ENCODE measurements at regions not wholly inside any gene's neighbourhood (a gene's known extent, or its start where the extent isn't known, plus 50 kb on each side); places are given as distances from the start of the nearest gene placed in this dataset.

DNA sequence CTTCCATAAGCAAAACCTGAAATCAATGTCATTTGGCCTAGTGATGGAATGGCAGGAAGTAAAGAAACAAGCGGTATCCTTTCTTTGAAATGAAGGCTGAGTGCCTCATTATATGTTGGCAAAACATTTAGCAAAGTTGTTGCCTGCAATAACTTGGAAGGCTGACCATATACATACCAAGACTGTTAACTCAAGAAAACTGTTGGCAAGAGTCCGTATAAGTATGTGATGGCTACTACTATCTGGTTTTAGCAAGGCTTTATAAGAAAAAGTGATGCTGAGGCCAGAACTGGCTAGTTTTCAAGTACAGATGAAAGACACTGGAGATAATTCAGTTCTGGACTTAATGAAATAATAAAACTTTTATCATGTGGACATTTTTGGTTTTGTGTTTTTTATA, 356.2 kb downstream of the ZNF521 start:
- in situ Hi-C loops (cut with HindIII; ENCODE audit: low pct_unique_long_range_greater_than_20kb, low sequenced_read_pairs): no loop called here

DNA sequence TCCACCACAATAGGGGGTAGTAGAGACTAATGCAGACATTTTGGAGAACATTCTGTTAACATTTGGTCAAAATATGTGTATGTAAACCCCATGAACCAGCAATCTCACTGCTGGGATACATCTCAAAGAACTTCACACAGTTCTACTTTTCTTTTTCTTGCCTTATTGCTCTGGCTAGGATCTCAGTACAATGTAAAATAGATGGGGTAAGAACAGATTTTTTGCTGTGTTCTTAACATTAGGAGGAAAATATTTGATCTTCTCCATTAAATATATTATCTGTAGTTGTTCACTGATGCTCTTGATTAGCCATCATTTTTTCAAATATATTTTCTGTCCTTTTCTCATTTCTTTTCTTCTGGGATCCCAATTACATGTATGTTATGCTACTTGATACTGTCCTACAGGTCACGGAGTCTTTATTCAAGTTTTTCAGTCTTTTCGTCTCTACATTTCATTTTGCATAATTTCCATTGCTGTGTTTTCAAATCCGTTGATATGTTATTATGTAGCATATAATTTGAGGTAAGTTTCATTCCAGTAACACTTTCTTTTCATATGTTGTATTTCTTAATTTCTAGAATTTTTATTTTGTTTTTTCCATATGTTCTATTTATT, 352.2 kb downstream of the ZNF521 start:
- in situ Hi-C loops (cut with HindIII; ENCODE audit: low pct_unique_long_range_greater_than_20kb, low sequenced_read_pairs): no loop called here
- DNase-seq (ENCODE audit: low read depth): no peak

More for the DNA sequence above, 356.2 kb downstream of the ZNF521 start:
- no peak for DNase-seq (ENCODE audit: low read depth)

DNA sequence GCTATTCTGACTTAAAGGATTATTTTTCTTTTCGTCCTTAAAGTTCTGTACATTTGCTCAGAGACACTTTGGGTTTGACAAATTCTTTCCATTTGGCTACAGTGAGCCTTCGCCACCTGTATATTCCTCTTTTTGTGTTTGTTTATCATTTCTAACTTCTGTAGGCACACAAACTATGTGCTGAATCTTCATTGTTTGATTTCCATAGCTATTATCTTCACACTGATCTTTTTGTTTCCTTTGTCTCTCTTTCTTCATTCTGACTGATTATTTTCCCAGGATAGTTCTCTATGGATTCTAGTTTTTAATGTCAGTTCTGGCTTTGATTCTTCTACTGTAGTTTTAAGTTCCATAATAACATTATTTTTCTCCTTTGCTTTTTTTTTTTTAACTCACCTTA, 350.2 kb downstream of the ZNF521 start:
- in situ Hi-C loops (cut with HindIII; ENCODE audit: low pct_unique_long_range_greater_than_20kb, low sequenced_read_pairs): no loop called here
- DNase-seq (ENCODE audit: low read depth): no peak

DNA sequence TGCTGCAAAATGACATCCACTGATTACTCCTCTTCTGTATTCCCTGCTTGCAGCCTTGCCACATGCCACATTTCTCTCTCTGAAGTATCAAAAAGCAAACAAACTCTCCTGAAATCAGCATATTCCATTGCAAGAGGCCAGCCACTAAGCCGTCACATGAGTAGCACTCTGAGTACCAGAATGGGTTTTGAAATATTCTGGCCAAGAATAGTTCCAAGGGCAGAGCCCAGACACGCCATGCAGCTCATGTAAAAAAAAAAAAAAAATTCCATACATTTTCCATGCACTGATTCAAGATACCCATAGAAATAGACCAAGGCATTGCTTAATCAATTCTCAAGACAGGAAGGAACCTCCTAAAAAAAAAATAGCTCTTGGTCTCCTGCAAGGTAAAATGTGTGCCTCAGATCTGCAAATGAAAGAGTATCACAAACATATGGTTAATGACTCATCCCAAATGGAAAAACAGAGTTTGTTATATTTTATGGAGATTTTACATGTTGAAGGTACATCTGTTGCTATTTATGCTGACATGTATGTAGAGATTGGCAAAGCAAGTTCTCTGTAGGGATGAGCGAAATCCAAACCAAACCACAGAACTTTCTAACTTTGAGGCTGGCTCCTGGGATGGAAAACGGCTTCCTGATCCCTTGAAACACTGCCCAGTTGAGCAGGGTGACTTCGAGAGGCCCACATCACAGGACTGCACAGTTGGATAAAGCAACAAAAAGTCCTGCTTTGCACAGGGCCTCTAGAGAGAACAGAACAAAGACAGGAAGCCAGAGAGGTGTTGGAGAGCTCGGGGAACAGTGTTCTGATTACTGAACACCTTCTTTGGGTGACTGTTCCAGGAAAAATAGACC, 346.2 kb downstream of the ZNF521 start:
- DNase-seq (ENCODE audit: low read depth): no peak
- in situ Hi-C loops (cut with HindIII; ENCODE audit: low pct_unique_long_range_greater_than_20kb, low sequenced_read_pairs): no loop called here

DNA sequence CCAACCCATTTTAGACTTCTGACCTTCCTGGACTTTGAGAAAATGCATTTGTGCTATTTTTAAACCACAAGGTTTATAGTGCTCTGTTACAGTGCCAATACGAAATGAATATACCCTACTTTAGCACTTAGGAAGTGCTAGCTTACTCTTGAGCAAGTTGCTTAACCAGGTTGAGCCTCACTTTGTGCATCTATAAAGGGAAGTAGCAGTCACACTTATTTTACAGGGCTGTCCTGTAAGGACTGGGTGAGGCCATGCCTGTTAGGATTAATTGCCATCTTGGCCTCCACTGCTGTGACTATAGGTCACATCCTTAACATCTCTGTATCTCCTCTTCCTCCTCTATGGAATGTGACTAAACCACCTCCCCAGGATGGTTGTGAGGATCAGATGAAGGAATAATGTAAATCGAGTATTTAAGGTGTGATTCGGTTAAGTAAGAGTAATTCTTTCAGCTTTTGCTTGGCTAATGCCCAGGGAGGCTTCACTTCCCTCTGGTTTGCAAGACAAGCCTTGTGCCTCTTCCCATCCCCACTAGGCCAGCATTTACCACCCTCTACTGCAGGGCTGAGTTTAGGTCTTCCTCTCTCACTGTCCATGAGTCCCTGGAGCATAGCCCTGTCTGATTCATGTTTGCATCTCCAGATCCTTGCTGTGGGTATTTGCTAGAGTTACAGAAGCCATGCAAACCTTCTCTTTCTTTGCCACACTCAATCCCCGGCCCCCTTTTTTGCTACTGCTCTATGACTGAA, 341.2 kb downstream of the ZNF521 start:
- no peak for DNase-seq (ENCODE audit: low read depth)
- in situ Hi-C loops (cut with HindIII; ENCODE audit: low pct_unique_long_range_greater_than_20kb, low sequenced_read_pairs): no loop called here
